Peyer's patch (tissue), 4 donors: ENCODE measurements at regions not wholly inside any gene's neighbourhood (a gene's known extent, or its start where the extent isn't known, plus 50 kb on each side); places are given as distances from the start of the nearest gene placed in this dataset.

ENCODE experiments used
- DNase-seq, 3 donors: peaks; one replicate each; pipeline ENCODE4 v3.0.0-alpha.2; 2017 to 2019
- H3K27ac ChIP-seq, 4 donors: fragments of 200-600 bp; sonication (generic); one replicate each; pipeline ENCODE4 v1.5.1; 2016 to 2019
- H3K27me3 ChIP-seq, 2 donors: fragments of 200-600 bp; sonication (generic); one replicate each; pipeline ENCODE4 v1.5.1; 2019
- H3K36me3 ChIP-seq, 3 donors: fragments of 200-600 bp; sonication (generic); one replicate each; pipeline ENCODE4 v1.5.1; 2016 to 2019
- H3K4me1 ChIP-seq, 4 donors: fragments of 200-600 bp; sonication (generic); one replicate each; pipeline ENCODE4 v1.5.1; 2016 to 2019
- H3K4me3 ChIP-seq, 4 donors: fragments of 200-600 bp; sonication (generic); 1 replicate in 3 of 4; 2 replicates in 1 of 4; pipeline ENCODE4 v1.5.1; 2016 to 2019; ENCODE audit warnings: mild to moderate bottlenecking in 1 of 4
- H3K9me3 ChIP-seq, 4 donors: fragments of 200-600 bp; sonication (generic); one replicate each; pipeline ENCODE4 v1.5.1; 2016 to 2019; ENCODE audit warnings: mild to moderate bottlenecking in 1 of 4
- CTCF ChIP-seq, 6 experiments: fragments of 450-650 bp in 4 of 6; fragments of 200-600 bp in 2 of 6; sonication (generic) in 1 of 6; IDR thresholded peaks; one replicate each; pipeline ENCODE4 v1.5.1; 2017 to 2019; ENCODE audit warnings: antibody characterized with exemption in 6 of 6, mild to moderate bottlenecking in 3 of 6, moderate library complexity in 1 of 6
- POLR2A ChIP-seq, 2 donors: fragments of 450-650 bp; IDR thresholded peaks; one replicate each; pipeline ENCODE4 v1.5.1; 2017; ENCODE audit warnings: antibody characterized with exemption in 2 of 2, mild to moderate bottlenecking in 2 of 2, moderate library complexity in 2 of 2

- TF ChIP-seq CTCF (IDR thresholded peaks at IDR 0.05) (no peak), POLR2A (IDR thresholded peaks at IDR 0.05) (no peak)
- H3K9me3 ChIP-seq = no peaks in the 10 kb centered on the region
- no peak for DNase-seq
- H3K27me3 ChIP-seq = no peaks in the 10 kb centered on the region
- H3K4me3 ChIP-seq = no peak overlapping the region
- no peak overlapping the region for H3K27ac ChIP-seq
- H3K4me1 ChIP-seq = no peaks in the 10 kb centered on the region
- no peaks in the 10 kb centered on the region for H3K36me3 ChIP-seq
Observed at GRCh38 chr18:59822612-59823550, 76.9 kb upstream of the PMAIP1 start.

GRCh38 chr18:59821983-59822382 lies 77.8 kb upstream of the PMAIP1 start:
- Histone ChIP-seq H3K9me3 (no peaks in the 10 kb centered on the region), H3K27me3 (no peaks in the 10 kb centered on the region), H3K27ac (no peak overlapping the region), H3K36me3 (no peaks in the 10 kb centered on the region), H3K4me1 (no peaks in the 10 kb centered on the region), H3K4me3 (no peak overlapping the region)
- TF ChIP-seq POLR2A (IDR thresholded peaks at IDR 0.05) (no peak), CTCF (IDR thresholded peaks at IDR 0.05) (no peak)
- DNase-seq = no peak

GRCh38 chr18:59820663-59821062 lies 79.1 kb upstream of the PMAIP1 start:
- TF ChIP-seq CTCF (IDR thresholded peaks at IDR 0.05) (no peak), POLR2A (IDR thresholded peaks at IDR 0.05) (no peak)
- DNase-seq = no peak
- H3K36me3 ChIP-seq = no peaks in the 10 kb centered on the region
- no peaks in the 10 kb centered on the region for H3K27me3 ChIP-seq
- H3K9me3 ChIP-seq = no peaks in the 10 kb centered on the region
- H3K4me1 ChIP-seq = no peaks in the 10 kb centered on the region
- H3K4me3 ChIP-seq = no peak overlapping the region
- H3K27ac ChIP-seq = no peak overlapping the region

- TF ChIP-seq POLR2A (IDR thresholded peaks at IDR 0.05) = no peak
- no peak for TF ChIP-seq CTCF (IDR thresholded peaks at IDR 0.05)
- Histone ChIP-seq H3K9me3 (no peaks in the 10 kb centered on the region), H3K27ac (no peak overlapping the region), H3K4me1 (no peaks in the 10 kb centered on the region), H3K27me3 (no peaks in the 10 kb centered on the region), H3K4me3 (no peak overlapping the region), H3K36me3 (no peaks in the 10 kb centered on the region)
- DNase-seq = no peak
Observed at GRCh38 chr18:59818769-59819168, 81.0 kb upstream of the PMAIP1 start.

GRCh38 chr18:59814891-59815290 lies 84.9 kb upstream of the PMAIP1 start:
- no peak for TF ChIP-seq POLR2A (IDR thresholded peaks at IDR 0.05)
- TF ChIP-seq CTCF (IDR thresholded peaks at IDR 0.05) = no peak
- Histone ChIP-seq H3K36me3 (no peaks in the 10 kb centered on the region), H3K27ac (no peak overlapping the region), H3K27me3 (no peaks in the 10 kb centered on the region), H3K4me3 (no peak overlapping the region), H3K9me3 (no peaks in the 10 kb centered on the region), H3K4me1 (no peaks in the 10 kb centered on the region)
- DNase-seq = no peak
